NT2/D1 (cell line): ENCODE measurements at regions not wholly inside any gene's neighbourhood (a gene's known extent, or its start where the extent isn't known, plus 50 kb on each side); places are given as distances from the start of the nearest gene placed in this dataset.

Experiments
- SUZ12 ChIP-seq: IDR thresholded peaks from 2 replicates; pipeline ENCODE4 v1.6.1; 2011; ENCODE audit not compliant: insufficient read length, insufficient read depth; ENCODE audit errors: extremely low read depth
- YY1 ChIP-seq: IDR thresholded peaks from 2 replicates; pipeline ENCODE4 v1.6.1; 2011; ENCODE audit not compliant: insufficient read length, insufficient read depth
- ZNF274 ChIP-seq: IDR thresholded peaks from 2 replicates; pipeline ENCODE4 v1.6.1; 2011; ENCODE audit warnings: mild to moderate bottlenecking, low read depth, low read length

- TF ChIP-seq YY1 (no peak), SUZ12 (no peak), ZNF274 (no peak)
Observed at GRCh38 chr13:99847318-99847750, 124.2 kb downstream of the ZIC5 start.
